Suprapubic skin (tissue), 4 donors: ENCODE measurements at regions not wholly inside any gene's neighbourhood (a gene's known extent, or its start where the extent isn't known, plus 50 kb on each side); places are given as distances from the start of the nearest gene placed in this dataset.

Source experiments
- CTCF ChIP-seq, 2 donors: fragments of 200-600 bp in 1 of 2; fragments of 450-650 bp in 1 of 2; sonication (generic) in 1 of 2; IDR thresholded peaks; one replicate each; pipeline ENCODE4 v1.5.1; 2016 to 2019; ENCODE audit warnings: antibody characterized with exemption in 2 of 2, mild to moderate bottlenecking in 1 of 2, moderate library complexity in 1 of 2
- EP300 ChIP-seq: sonication (generic); formaldehyde crosslinking; IDR thresholded peaks from one replicate; pipeline ENCODE4 v1.6.1; 2017; ENCODE audit warnings: antibody characterized with exemption
- POLR2A ChIP-seq, 2 donors: fragments of 450-650 bp; IDR thresholded peaks; one replicate each; pipeline ENCODE4 v1.6.1; 2017; ENCODE audit warnings: antibody characterized with exemption in 2 of 2, mild to moderate bottlenecking in 2 of 2, moderate library complexity in 2 of 2
- POLR2AphosphoS5 ChIP-seq, 3 donors: sonication (generic); formaldehyde crosslinking; IDR thresholded peaks; one replicate each; pipeline ENCODE4 v1.6.1; 2017; ENCODE audit warnings: antibody characterized with exemption in 3 of 3

- TF ChIP-seq CTCF (IDR thresholded peaks at IDR 0.05) (no peak), POLR2AphosphoS5 (IDR thresholded peaks at IDR 0.05) (no peak), POLR2A (IDR thresholded peaks at IDR 0.05) (no peak), EP300 (no peak)
These were observed 210.6 kb upstream of the GADL1 start for GRCh38 chr3:31105011-31105410.
